GM11168 (cell line): ENCODE measurements at regions not wholly inside any gene's neighbourhood (a gene's known extent, or its start where the extent isn't known, plus 50 kb on each side); places are given as distances from the start of the nearest gene placed in this dataset.
"Not testable (repeated sequence)": the region's sequence is repeated elsewhere in the genome, so short reads cannot be mapped to it uniquely, and the experiment has no call there.

Source experiments
- in situ Hi-C: fragments of 300-500 bp; cut with MboI; formaldehyde crosslinking; loops from one replicate; pipeline ENCODE4 v1.12.0; 2022; ENCODE audit warnings: low sequenced_read_pairs; ENCODE audit not compliant: unreplicated experiment

DNA sequence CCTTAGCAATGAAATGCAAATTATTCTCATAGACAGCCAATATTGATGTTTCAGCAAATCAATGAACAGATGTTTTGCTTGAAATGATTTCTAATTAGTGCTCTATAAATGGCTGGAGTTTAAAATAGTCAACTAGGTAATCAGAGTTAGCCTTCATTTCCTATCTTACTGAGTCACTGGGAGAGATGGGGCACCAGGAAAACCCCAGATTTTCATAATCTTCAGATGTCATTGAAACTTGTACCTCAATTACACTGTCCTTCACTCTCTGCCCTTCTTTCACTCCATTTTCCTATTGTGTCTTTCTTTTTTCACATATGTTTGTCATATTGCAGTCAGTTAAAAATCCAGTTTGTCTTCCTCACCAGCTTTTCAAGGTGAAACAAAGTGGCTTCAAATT lies 92.7 kb downstream of the C12orf75 start:
- in situ Hi-C loops = no loop called here

DNA sequence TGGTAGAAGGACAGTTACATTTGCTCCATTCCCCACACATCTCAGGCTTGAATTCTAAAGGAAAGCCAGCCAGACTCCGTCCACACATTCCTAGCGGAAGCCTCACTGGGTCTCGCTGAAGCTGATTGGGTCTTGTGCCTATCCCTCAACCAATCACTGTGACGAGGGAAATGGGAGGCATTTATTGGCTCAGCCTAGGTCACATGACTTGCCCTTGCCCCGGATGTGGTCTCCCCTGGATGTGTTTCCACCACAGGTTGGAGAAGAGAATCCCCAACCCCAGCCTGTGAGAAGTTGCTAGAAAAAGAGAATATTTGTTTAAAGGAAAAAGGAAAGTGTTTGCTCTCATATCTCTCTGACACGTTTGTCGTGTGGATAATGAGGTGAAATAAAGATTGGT lies 93.4 kb downstream of the C12orf75 start:
- in situ Hi-C loops = no loop called here

DNA sequence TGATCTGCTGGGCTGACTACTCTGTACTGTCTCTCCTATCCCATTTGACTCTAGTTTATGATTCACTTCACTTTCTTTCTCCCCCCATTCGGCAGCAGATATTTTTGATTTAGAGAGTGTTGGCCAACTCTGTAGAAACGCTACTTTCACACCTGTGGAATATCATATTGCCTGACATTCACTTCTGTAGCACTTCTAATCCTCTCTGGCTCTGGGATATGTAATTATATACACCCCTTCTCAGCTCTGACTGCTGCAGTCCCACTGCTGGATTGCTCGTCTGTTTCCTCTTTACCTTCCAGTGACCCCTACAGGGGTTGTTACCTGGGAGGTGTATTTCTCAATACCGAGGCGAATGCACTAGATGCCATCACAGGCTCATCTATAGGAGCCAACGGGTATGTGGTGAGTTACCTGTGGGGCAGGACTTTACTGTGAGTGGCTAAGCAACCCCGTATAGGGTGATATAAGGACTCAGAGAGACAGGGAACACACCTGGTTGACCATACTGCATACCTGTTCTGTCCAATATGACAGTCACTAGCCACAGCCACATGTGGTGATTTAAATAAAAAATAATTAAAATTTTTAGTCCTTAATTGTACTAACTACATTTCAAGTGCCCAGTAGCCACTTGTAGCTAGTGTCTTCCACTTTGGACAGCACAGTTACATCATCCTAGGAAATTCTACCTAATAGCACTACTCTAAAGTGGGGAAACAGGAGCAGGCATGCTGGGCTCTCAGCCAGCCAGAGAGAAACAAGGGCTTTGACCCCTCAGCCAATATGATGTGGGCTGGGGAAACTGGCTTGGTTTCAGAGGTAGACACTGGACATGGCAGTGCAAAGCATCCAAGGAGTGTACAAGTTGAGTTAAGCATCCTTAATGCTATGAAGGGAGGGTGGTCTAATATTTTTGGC lies 95.0 kb downstream of the C12orf75 start:
- in situ Hi-C loops = no loop called here

DNA sequence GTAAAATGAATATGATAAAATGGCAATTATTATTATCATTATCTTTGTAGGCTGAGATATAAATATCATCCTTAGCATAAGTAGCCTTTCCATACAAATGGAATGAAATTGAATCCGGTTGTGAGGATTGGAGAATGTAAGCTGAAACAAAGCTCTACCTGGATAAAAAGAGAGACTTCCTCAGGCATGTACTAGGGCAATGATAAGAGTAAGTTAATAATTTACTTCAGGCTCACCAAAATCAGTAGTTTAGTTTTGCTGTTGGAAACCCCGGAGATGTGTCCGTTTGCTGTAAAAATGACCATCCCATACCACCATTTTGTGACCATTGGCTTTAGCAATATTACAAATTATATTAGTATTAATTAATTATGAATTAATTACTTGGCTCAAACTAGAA lies 96.3 kb downstream of the C12orf75 start:
- in situ Hi-C loops = no loop called here

DNA sequence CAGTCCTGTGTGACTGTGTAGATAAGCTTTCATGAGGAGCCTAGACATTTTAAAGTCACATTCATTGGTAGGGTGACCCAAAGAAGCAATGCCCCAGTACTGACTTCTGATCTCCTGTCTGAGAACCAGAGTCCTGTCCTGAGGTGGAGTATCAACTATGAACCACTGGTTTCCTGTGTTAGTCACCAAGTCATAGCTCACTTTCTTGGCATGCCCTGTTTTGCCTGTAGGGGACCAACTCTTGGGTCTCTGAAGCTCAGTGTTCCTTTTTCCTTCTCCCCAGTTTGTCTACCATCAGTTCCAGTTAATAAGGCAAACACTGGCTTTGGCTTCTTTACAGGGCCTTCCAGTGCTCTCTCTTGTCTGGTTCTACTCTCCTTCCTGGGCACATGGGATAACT lies 97.4 kb downstream of the C12orf75 start:
- in situ Hi-C loops = no loop called here

DNA sequence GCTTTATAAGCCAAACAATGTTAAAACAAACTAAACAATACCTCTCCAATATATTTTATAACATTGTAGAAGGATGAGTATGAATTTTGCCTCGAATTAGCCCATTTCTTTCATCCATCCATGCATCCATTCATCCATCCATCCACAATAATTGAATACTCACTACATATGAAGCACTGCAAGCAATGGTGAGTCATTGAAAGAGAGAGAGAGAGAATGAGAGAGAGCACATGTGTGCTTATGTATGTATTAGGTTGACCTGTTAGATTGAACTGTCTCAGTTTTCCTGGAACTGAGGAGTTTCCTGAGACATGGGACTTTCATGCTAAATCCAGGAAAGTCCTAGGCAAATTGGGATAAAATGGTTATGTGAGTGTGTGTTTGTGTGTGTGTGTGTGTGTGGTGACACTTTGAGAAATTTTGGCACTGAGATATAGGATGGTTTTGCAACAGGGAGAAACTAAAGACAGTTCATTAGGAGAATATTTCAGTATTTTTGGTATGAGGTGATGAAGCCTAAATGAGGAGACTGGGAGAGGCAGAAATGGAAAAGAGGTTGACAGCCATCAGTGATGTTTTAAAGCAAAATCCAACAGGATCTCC lies 98.4 kb downstream of the C12orf75 start:
- in situ Hi-C loops = no loop called here

DNA sequence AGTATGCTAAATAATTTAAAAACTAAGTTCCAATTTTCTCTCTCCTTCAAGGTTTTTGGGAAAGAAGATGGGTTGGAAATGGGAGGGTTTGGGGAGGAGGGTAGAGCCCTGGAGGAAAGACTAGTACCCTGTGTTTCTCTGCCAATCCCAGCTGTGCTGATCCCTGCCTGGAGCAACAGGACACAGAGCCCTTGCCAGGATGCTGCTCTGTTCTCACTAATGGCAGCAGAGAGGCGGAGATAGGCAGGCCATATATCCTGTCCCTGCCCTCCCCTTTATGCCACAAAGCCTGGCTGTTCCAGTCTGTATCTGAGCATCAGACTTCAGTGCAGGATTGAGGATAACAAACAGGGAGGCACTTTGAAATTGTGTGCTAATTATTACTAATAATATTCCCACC lies 99.0 kb downstream of the C12orf75 start:
- in situ Hi-C loops = no loop called here

DNA sequence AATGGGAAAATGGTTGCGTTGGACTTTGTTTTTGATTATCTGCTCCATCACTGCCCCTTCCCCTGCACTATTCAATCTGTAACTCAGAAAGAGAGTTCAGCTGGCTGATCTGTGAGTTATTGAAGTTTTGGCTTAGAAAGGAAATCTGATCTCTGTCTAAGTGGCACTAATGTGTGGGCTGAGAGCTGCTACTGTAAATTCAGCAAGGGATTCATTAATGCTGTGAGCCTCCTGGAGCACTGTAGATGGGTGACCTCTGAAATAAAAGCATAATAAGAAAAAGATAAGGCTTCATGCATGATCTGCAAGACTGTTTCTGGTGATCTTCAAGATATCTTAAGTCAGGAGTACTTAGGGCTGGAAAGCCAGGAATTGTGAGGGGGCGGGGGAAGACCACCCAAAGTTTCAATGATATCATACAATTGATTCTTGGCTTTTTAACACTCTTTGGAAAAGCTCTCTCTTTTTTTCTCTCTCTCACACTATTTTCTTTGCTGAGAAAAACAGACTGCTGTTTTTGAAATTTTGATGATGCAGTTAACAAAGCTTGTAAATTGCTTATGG lies 101.1 kb downstream of the C12orf75 start:
- in situ Hi-C loops = no loop called here

DNA sequence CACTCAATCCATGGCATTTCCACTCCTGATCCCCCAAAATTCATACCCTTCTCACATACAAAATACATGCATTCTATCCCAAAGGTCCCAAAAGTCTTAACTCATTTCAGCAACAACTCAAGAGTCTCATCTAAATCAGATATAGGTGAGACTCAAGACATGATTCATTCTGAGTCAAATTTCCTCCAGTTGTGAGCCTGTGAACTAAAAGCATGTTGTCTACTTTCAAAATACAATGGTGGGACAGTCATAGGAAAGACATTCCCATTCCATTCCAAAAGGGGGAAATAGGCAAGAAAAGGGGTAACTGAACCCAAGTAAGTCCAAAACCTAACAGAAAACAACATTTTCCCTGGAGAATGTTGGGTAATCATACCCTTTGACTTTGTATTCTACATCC lies 103.3 kb downstream of the C12orf75 start:
- in situ Hi-C loops = no loop called here

DNA sequence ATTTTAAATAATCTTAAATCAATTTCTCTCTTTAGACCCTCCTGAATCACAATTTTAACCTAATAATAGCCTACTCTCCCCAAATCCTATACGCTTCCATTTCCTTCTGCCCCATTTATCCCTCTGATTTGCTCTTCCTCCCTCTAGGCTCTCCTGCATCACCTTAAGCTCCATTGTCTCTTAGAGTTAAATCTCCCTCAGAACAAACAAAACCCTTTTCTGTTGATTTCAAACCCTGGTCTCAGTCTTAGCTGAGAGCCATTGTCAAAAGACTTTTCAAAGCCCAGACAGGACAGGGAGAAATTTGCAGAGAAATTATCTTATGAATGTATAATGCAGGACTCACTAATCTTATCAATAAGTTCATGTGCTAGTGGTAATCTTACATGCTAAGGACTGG lies 106.1 kb downstream of the C12orf75 start:
- in situ Hi-C loops = no loop called here

DNA sequence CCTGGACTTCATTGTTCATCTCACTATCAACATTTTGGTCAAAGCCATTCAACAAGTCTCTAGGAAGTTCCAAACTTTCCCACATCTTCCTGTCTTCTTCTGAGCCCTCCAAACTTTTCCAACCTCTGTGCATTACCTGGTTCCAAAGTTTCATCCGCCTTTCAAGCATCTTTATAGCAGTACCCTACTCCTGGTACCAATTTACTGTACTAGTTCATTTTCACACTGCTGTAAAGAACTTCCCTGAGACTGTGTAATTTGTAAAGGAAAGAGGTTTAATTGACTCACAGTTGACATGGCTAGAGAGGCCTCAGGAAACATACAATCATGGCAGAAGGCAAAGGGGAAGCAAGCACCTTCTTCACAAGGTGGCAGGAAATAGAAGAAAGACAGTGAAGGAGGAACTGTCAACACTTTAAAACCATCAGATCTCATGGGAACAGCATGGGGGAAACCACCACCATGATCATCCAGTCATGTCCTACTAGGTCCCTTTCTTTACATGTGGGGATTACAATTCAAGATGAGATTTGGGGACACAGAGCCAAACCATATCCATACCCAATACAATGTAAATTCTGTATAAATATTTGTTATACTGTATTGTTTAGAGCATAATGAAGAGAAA lies 109.7 kb downstream of the C12orf75 start:
- in situ Hi-C loops = no loop called here

DNA sequence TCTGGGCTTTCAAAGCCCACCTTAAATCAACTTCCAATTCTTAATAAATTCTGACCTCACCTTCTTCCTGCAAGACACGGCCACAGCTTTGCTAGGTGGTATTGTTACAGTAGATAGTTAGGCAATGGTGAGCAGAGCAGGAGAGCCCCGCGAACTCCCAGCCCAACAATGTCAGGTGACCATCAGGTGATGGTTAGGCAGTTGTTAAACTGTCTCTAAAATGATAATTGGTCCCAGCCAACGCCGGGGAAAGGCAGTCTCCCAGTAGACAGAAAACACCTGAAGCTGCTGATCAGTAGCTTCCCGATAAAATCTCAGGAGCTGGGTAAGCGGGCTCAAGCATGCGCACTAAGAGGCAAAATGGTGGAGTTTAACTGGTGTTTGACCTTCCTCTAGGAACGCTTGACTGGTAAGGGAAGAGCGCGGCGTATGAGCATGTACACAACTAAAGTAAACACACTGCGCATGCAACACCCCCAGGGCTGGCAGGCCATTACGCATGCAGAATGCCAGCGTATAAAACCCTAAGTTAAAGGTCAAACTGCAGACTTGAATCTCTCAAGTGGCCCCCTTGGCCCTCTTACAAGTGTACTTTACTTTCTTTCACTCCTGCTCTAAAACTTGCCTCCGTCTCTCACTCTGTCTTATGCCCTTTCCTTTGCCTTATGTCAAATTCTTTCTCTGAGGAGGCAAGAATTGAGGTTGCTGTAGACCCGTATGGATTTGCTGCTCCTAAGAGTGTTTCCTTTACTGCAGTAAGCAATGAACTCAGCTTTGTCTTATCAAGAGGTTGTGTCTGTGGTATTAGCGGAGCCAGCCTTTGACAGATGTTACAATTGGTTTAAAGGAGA lies 113.5 kb downstream of the C12orf75 start:
- in situ Hi-C loops = no loop called here

DNA sequence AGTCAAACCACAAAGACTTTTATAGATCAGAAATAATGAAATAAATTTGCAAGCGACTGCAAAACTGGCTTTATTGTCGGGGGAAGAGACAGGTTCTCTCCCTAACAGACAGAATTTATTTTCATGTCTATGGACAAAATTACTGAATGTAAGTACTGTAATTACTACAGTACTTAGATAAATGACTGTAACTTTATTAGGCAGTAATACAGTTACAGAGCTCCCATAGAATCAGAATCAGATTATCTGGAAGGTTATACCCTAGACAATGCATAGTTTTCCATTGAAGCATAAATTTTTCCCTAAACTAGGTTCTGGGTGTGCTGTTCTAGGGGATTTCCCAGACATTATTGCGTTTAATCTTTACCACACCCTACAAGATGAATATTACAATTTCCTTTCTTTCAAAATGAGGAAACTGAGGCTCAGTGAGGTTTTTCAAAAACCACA lies 114.2 kb downstream of the C12orf75 start:
- in situ Hi-C loops = no loop called here

DNA sequence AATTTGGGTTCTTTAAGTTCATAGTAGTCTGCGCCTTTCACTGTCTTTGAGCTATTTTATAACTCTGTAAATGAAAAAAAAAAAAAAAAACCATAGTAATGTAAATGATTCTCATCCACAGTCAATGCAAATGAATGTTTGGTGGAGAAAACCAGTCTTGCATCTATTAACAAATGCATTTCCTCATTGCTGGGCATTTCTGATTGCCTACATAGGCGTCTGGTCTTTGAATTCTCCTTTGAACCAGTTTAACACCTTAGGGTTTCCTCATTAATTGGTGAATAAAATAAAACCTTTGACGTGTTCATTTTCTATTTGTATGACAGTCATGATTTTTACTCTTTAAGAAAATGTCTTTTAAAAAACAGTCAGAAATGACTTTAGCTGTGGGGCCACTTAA lies 114.8 kb downstream of the C12orf75 start:
- in situ Hi-C loops = no loop called here

DNA sequence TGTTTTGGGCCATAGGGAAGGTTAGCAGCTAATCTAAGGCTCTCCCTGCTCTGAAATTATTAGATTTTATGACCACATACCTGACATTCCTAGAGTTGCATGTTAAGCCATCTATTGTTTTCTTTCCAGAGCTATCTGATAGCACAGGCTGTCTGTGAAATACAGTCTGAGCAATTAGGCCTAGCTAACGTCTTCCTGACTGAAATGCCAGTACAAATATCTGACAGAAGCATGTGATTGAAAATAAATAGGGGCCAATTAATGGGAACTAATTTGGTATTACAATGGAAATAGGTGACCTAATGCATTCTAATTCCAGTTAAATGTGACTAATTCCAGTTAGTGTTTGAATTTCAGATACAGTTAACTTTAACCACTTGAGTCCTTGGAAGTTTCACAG lies 115.2 kb downstream of the C12orf75 start:
- in situ Hi-C loops = no loop called here

DNA sequence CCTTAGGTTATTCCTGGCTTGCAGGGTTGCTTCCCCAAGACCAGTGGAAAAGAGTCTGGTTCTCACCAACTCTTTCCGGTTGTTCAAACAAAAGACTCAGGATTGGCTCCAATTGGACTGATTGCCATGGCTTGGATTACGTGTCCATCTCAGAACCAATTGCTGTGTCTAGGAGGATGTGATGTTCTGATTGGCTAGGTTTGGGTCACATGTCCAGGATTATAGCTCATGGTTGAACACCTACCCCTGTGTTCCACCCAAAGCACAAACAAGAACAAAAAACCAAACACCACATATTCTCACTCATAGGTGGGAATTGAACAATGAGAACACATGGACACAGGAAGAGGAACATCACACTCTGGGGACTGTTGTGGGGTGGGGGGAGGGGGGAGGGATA lies 116.0 kb downstream of the C12orf75 start:
- in situ Hi-C loops = not testable (repeated sequence)

DNA sequence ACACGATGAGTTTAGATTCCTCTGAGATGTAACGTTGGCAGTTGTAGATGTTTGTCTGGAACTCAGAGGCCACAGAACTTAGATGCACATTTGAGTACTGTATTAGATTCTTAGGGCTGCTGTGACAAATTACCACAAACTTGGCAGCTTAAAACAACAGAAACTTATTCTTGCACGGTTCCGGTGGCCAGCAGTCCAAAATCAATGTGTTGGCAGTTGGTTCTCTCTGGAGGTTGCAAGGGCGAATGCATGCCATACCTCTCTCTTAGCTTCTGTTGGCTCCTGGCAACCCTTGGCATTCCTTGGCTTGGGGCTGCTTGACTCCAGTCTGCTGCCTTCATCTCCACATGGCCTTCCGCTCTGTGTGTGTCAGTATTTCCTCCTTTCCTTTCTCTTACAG lies 118.9 kb downstream of the C12orf75 start:
- in situ Hi-C loops = no loop called here

DNA sequence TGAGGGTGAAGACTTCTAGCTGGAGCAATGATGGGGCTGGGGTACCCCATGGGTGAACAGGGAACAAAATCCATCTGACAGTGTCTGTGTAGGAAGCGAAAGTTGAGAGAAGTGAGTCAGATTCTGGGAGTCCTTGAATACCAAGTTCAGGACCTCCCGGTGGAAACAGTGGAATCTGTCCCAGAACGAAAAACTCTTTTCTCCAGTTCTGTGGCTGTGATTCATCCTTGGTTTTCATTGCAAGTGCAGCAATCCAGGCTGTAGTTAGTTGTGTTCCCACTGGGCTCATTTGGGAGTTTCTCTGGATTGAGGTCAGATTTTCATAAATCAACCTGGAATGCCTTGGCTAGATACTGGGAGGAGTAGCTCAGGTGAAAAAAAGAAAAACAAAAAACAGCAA lies 120.7 kb downstream of the C12orf75 start:
- in situ Hi-C loops = no loop called here

DNA sequence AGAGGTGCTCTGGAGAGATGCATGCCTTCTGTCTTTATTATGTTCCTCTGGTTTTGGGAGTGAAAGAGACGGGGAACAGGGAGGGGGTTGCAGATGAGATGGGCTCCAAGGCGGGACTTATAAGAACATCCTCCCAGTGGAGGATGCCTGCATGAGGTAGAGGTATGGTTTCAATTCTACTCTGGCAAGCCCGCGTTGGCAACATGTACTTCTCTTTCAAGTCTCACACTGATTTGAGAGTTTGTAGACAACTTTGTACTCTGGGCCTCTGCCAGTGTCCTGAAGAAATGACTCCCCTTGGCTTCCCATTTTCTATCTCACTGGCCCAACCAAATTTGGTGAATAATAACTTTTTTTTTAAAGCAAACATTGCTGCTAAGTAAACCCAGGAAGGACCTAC lies 121.3 kb downstream of the C12orf75 start:
- in situ Hi-C loops = no loop called here

DNA sequence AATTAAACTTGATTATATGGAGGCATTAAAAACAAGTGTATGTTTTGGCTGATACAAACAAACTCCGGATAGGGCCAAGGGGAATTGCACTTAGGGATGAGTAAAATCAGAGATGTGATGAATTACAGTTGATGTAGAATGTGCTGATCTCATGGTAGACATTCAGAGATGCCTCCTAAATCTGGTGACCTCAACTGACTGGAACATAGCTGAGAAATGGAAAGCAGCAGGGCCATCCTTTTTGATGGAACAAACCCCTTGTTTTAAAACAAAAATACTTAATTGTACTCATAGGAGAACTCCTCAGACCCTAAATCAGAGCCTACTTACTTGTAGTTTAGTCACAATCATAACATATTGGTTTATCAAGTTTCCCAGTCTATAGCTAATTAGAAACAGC lies 122.8 kb downstream of the C12orf75 start:
- in situ Hi-C loops = no loop called here
